ENCODE measurements at regions not wholly inside any gene's neighbourhood (a gene's known extent, or its start where the extent isn't known, plus 50 kb on each side); places are given as distances from the start of the nearest gene placed in this dataset.

DNA sequence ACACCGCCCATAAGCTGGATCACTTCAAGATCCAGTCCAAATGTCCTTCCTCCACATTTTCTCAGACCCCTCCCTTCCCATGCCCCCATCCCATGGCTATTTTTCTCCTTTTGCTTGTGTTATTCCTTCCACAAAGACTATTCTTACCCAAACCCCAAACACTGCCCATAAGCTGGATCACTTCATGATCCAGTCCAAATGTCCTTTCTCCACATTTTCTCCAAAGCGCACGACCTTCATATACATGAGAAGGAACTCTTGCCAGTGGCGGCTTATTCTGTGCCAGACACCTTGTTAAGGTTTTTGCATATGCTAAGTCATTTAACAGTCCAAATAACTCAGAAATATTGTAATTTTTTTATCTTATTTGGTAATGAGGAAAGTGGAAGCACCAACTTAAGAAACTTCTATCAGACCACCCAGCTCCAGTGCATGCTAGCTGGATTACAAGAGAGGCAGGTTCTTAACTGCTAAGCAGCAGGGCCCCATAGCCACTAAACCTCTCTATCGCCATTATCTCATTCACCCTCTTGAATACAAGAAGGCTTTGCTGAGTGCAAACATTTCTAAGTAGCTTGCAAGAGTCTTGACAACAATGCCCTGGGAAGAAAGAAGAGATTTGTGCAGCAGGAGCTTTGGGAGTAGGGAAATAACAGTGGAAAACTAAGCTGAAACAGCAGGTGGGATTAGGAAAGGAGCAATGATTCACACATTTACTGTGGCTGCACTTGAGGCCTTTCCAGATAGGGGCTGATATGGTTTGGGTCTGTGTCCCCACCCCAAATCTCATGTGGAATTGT, 428.2 kb upstream of the MAF start:
- no peak for TF ChIP-seq EZH2phosphoT487 (IDR thresholded peaks at IDR 0.05; ENCODE audit: borderline replicate concordance, low read length)
- TF ChIP-seq, protein P1, sequence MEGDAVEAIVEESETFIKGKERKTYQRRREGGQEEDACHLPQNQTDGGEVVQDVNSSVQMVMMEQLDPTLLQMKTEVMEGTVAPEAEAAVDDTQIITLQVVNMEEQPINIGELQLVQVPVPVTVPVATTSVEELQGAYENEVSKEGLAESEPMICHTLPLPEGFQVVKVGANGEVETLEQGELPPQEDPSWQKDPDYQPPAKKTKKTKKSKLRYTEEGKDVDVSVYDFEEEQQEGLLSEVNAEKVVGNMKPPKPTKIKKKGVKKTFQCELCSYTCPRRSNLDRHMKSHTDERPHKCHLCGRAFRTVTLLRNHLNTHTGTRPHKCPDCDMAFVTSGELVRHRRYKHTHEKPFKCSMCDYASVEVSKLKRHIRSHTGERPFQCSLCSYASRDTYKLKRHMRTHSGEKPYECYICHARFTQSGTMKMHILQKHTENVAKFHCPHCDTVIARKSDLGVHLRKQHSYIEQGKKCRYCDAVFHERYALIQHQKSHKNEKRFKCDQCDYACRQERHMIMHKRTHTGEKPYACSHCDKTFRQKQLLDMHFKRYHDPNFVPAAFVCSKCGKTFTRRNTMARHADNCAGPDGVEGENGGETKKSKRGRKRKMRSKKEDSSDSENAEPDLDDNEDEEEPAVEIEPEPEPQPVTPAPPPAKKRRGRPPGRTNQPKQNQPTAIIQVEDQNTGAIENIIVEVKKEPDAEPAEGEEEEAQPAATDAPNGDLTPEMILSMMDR (IDR thresholded peaks at IDR 0.05; ENCODE audit: low read depth, low read length, poor library complexity, severe bottlenecking): no peak

All from DOHH2 (cell line).